Activated CD8-positive, alpha-beta memory T cell treated with anti-CD3 and anti-CD28 coated beads, Interleukin-2, amount 50 U/mL, for 1 hour (primary cell): ENCODE measurements at regions not wholly inside any gene's neighbourhood (a gene's known extent, or its start where the extent isn't known, plus 50 kb on each side); places are given as distances from the start of the nearest gene placed in this dataset.

Source experiments
- DNase-seq: peaks from one replicate; pipeline ENCODE4 v3.0.0-alpha.2; 2020; ENCODE audit errors: extremely low read depth

GRCh38 chr5:159456261-159456660 is 126.0 kb upstream of the IL12B start:
- no peak for DNase-seq

GRCh38 chr5:159456722-159457465 is 126.6 kb upstream of the IL12B start:
- DNase-seq: no peak

GRCh38 chr5:159458217-159458711 is 128.0 kb upstream of the IL12B start:
- no peak for DNase-seq

- no peak for DNase-seq
These were observed 128.9 kb upstream of the IL12B start for GRCh38 chr5:159459132-159459627.

- no peak for DNase-seq
These were observed 129.8 kb upstream of the IL12B start for GRCh38 chr5:159459951-159460538.

GRCh38 chr5:159463590-159464321 is 133.5 kb upstream of the IL12B start:
- DNase-seq: no peak

- DNase-seq: no peak
These were observed 135.3 kb upstream of the IL12B start for GRCh38 chr5:159465604-159466003.

GRCh38 chr5:159467666-159468065 is 137.4 kb upstream of the IL12B start:
- DNase-seq: no peak

- DNase-seq: no peak
These were observed 139.4 kb upstream of the IL12B start for GRCh38 chr5:159469496-159470372.

- DNase-seq: no peak
These were observed 141.6 kb upstream of the IL12B start for GRCh38 chr5:159471904-159472303.

GRCh38 chr5:159475026-159475425 is 144.7 kb upstream of the IL12B start:
- DNase-seq: no peak

- DNase-seq: no peak
These were observed 148.7 kb upstream of the IL12B start for GRCh38 chr5:159478950-159479349.

GRCh38 chr5:159480849-159481248 is 150.6 kb upstream of the IL12B start:
- DNase-seq: no peak

- DNase-seq: no peak
These were observed 151.5 kb upstream of the IL12B start for GRCh38 chr5:159481751-159482150.

- DNase-seq: no peak
These were observed 156.5 kb upstream of the IL12B start for GRCh38 chr5:159486836-159487235.

- DNase-seq: no peak
These were observed 158.2 kb upstream of the IL12B start for GRCh38 chr5:159488516-159488915.

GRCh38 chr5:159489779-159490178 is 159.5 kb upstream of the IL12B start:
- DNase-seq: no peak

GRCh38 chr5:159490507-159490906 is 160.2 kb upstream of the IL12B start:
- no peak for DNase-seq

GRCh38 chr5:159493696-159494095 is 163.4 kb upstream of the IL12B start:
- no peak for DNase-seq

- DNase-seq: no peak
These were observed 166.5 kb upstream of the IL12B start for GRCh38 chr5:159496773-159497172.

- no peak for DNase-seq
These were observed 166.9 kb upstream of the IL12B start for GRCh38 chr5:159497221-159497620.

- no peak for DNase-seq
These were observed 168.3 kb upstream of the IL12B start for GRCh38 chr5:159498630-159499029.
